SU-DHL-6 (cell line): ENCODE measurements at regions not wholly inside any gene's neighbourhood (a gene's known extent, or its start where the extent isn't known, plus 50 kb on each side); places are given as distances from the start of the nearest gene placed in this dataset.

Experiments
- CTCF ChIP-seq: fragments of 200-600 bp; sonication (generic); IDR thresholded peaks from one replicate; pipeline ENCODE4 v1.5.1; 2017; ENCODE audit warnings: antibody characterized with exemption, mild to moderate bottlenecking, low read length, moderate library complexity; ENCODE audit not compliant: insufficient read depth, poor library complexity, severe bottlenecking
- EZH2phosphoT487 ChIP-seq: fragments of 200-600 bp; sonication (generic), shearing (Covaris generic); conservative IDR thresholded peaks from 2 replicates; pipeline ENCODE4 v1.6.1; 2018; ENCODE audit warnings: mild to moderate bottlenecking, antibody characterized with exemption, low read length, moderate library complexity, mixed read lengths

GRCh38 chr13:22103046-22104027 lies 432.5 kb downstream of the FGF9 start:
- no peak for TF ChIP-seq CTCF
- TF ChIP-seq EZH2phosphoT487 = no peak
